KMS-11 (cell line): ENCODE measurements at regions not wholly inside any gene's neighbourhood (a gene's known extent, or its start where the extent isn't known, plus 50 kb on each side); places are given as distances from the start of the nearest gene placed in this dataset.

Source experiments
- H2AFZ ChIP-seq: fragments of 200-600 bp; sonication (generic); 2 replicates; pipeline ENCODE4 v1.6.1; 2016; ENCODE audit warnings: antibody characterized with exemption, mixed run types, low read depth
- H3K27ac ChIP-seq: fragments of 200-600 bp; sonication (generic); 2 replicates; pipeline ENCODE4 v1.6.1; 2016; ENCODE audit warnings: mild to moderate bottlenecking, mixed run types
- H3K27me3 ChIP-seq: fragments of 200-600 bp; sonication (generic); 2 replicates; pipeline ENCODE4 v1.6.1; 2017; ENCODE audit warnings: mild to moderate bottlenecking, low read depth, mixed run types, moderate library complexity; ENCODE audit not compliant: insufficient read depth
- H3K36me3 ChIP-seq: fragments of 200-600 bp; sonication (generic); 2 replicates; pipeline ENCODE4 v1.6.1; 2017; ENCODE audit warnings: mild to moderate bottlenecking, mixed run types; ENCODE audit not compliant: insufficient read depth
- H3K4me1 ChIP-seq: fragments of 200-600 bp; sonication (generic); 2 replicates; pipeline ENCODE4 v1.6.1; 2016; ENCODE audit warnings: mild to moderate bottlenecking, low read depth, mixed run types; ENCODE audit not compliant: poor library complexity, severe bottlenecking
- H3K4me2 ChIP-seq: fragments of 200-600 bp; sonication (generic); 2 replicates; pipeline ENCODE4 v1.7.0; 2016; ENCODE audit warnings: mild to moderate bottlenecking, mixed run types
- H3K4me3 ChIP-seq: fragments of 200-600 bp; sonication (generic); IDR thresholded peaks from 2 replicates; pipeline ENCODE4 v1.6.1; 2017; ENCODE audit warnings: low read depth, low read length, mixed read lengths; ENCODE audit not compliant: insufficient read depth
- H3K79me2 ChIP-seq: fragments of 200-600 bp; sonication (generic); 2 replicates; pipeline ENCODE4 v1.6.1; 2016; ENCODE audit warnings: low read depth, mixed run types; ENCODE audit not compliant: insufficient read depth
- H3K9ac ChIP-seq: fragments of 200-600 bp; sonication (generic); 2 replicates; pipeline ENCODE4 v1.6.1; 2016; ENCODE audit warnings: mild to moderate bottlenecking, mixed run types
- H4K20me1 ChIP-seq: fragments of 200-600 bp; sonication (generic); 2 replicates; pipeline ENCODE4 v1.6.1; 2016; ENCODE audit warnings: mild to moderate bottlenecking, mixed run types; ENCODE audit not compliant: insufficient read depth
- TF ChIP-seq, protein P1 (sequence below): fragments of 200-600 bp; sonication (generic); conservative IDR thresholded peaks from 2 replicates; pipeline ENCODE4 v1.6.1; 2017; ENCODE audit warnings: low read depth, mild to moderate bottlenecking, antibody characterized with exemption, low read length, moderate library complexity, mixed read lengths

- no peak overlapping the region for H3K4me2 ChIP-seq
- no peak overlapping the region for H3K9ac ChIP-seq
- no peaks in the 10 kb centered on the region for H3K4me1 ChIP-seq
- no peak overlapping the region for H3K27ac ChIP-seq
- no peaks in the 10 kb centered on the region for H3K36me3 ChIP-seq
- no peaks in the 10 kb centered on the region for H4K20me1 ChIP-seq
- TF ChIP-seq, protein P1, sequence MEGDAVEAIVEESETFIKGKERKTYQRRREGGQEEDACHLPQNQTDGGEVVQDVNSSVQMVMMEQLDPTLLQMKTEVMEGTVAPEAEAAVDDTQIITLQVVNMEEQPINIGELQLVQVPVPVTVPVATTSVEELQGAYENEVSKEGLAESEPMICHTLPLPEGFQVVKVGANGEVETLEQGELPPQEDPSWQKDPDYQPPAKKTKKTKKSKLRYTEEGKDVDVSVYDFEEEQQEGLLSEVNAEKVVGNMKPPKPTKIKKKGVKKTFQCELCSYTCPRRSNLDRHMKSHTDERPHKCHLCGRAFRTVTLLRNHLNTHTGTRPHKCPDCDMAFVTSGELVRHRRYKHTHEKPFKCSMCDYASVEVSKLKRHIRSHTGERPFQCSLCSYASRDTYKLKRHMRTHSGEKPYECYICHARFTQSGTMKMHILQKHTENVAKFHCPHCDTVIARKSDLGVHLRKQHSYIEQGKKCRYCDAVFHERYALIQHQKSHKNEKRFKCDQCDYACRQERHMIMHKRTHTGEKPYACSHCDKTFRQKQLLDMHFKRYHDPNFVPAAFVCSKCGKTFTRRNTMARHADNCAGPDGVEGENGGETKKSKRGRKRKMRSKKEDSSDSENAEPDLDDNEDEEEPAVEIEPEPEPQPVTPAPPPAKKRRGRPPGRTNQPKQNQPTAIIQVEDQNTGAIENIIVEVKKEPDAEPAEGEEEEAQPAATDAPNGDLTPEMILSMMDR = no peak
- H2AFZ ChIP-seq = no peak overlapping the region
- no peaks in the 10 kb centered on the region for H3K27me3 ChIP-seq
- no peak overlapping the region for H3K4me3 ChIP-seq
- no peaks in the 10 kb centered on the region for H3K79me2 ChIP-seq
Measured at GRCh38 chr1:234704106-234704887, 94.3 kb upstream of the IRF2BP2 start.

DNA sequence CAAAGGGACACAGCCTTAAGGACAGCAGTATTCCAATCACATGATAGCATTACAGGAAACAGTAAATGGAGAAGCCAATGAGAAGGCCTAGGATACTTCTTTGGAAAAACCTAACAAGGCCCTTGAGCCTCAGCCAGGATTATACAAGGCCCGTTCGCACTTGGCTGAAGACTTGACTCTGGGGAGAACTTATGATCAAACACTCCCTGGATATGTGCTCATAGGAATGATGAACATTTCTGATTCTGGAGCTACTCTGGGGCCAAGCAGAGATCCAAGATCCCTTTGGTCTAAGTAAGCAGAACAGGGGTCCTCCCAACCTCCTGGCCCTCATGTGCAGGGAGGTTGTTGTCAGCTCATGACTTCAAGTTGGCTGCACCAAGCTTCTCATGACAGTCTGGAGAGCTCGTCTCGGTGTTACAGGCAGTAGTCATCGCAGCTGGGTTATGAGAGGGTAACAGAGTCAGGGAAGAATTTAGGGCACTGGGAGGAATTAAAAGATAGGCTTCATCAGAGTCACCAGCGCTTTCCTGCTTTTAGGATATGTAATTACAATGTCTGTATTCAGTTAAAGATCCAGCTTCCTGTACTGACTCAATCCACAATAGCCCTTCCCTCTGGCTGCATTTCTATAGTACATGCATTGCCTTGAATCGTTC lies 92.5 kb upstream of the IRF2BP2 start:
- H3K27me3 ChIP-seq = no peaks in the 10 kb centered on the region
- no peak overlapping the region for H3K27ac ChIP-seq
- TF ChIP-seq, protein P1 = no peak
- no peaks in the 10 kb centered on the region for H3K79me2 ChIP-seq
- no peaks in the 10 kb centered on the region for H3K4me1 ChIP-seq
- H3K4me3 ChIP-seq = no peak overlapping the region
- no peaks in the 10 kb centered on the region for H3K36me3 ChIP-seq
- H3K4me2 ChIP-seq = no peak overlapping the region
- no peak overlapping the region for H2AFZ ChIP-seq
- H3K9ac ChIP-seq = no peak overlapping the region
- no peaks in the 10 kb centered on the region for H4K20me1 ChIP-seq

DNA sequence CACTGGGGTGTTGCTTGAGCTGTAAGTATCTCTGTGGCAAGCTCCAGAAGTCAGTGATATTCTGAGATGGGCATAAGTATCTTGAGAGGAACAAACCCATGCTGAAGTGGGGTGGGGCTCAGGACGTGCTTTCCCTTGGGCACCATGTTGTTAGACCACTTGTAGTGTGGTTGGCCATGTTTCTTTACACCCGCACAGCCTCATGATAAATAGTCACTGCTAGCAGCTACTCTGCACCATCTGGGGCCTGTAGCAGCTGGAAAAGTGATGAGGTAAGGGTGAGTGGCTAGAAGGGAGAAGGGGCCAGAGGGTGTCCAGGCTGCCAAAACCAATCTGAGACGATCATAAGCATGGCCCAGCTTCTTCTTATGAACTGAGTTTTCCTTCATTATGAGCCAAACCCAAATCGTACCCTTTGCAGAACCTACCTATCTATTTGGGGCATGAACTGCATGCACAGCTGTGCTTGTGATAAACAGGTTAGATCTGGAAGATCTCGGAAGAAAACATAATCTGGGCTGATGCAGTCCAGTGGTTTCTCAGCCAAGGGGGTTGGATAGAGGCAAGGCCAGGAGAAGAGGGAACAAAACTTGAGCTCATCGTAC lies 91.9 kb upstream of the IRF2BP2 start:
- H3K4me2 ChIP-seq = no peak overlapping the region
- H3K79me2 ChIP-seq = no peaks in the 10 kb centered on the region
- H4K20me1 ChIP-seq = no peaks in the 10 kb centered on the region
- H3K27me3 ChIP-seq = no peaks in the 10 kb centered on the region
- H3K4me3 ChIP-seq = no peak overlapping the region
- TF ChIP-seq, protein P1 = no peak
- H3K36me3 ChIP-seq = no peaks in the 10 kb centered on the region
- H3K9ac ChIP-seq = no peak overlapping the region
- no peak overlapping the region for H3K27ac ChIP-seq
- H2AFZ ChIP-seq = no peak overlapping the region
- H3K4me1 ChIP-seq = no peaks in the 10 kb centered on the region

- Histone ChIP-seq H3K27ac (no peak overlapping the region), H3K27me3 (no peaks in the 10 kb centered on the region)
- TF ChIP-seq, protein P1 = no peak
Measured at GRCh38 chr1:234699795-234700665, 90.1 kb upstream of the IRF2BP2 start.

More at GRCh38 chr1:234699795-234700665, 90.1 kb upstream of the IRF2BP2 start:
- Histone ChIP-seq H3K79me2 (no peaks in the 10 kb centered on the region), H3K36me3 (no peaks in the 10 kb centered on the region), H3K4me1 (no peaks in the 10 kb centered on the region), H2AFZ (no peak overlapping the region), H3K4me2 (no peak overlapping the region), H3K9ac (no peak overlapping the region), H4K20me1 (no peaks in the 10 kb centered on the region), H3K4me3 (no peak overlapping the region)
